ENCODE measurements at regions not wholly inside any gene's neighbourhood (a gene's known extent, or its start where the extent isn't known, plus 50 kb on each side); places are given as distances from the start of the nearest gene placed in this dataset.

- H3K4me3 ChIP-seq (ENCODE audit: low read depth in 2 of 2, low read length in 1 of 2) = no peak overlapping the region
- no peaks in the 10 kb centered on the region for H3K27me3 ChIP-seq (ENCODE audit: insufficient read depth)
- WGBS (ENCODE audit: low lambda C conversion rate) = 50% methylated on average over 1 of the region's 1 CpG
- no peaks in the 10 kb centered on the region for H3K9me3 ChIP-seq
- no peak overlapping the region for H3K4me2 ChIP-seq
- H4K20me1 ChIP-seq (ENCODE audit: insufficient read depth) = no peaks in the 10 kb centered on the region
- no peak overlapping the region for H2AFZ ChIP-seq (ENCODE audit: low read depth)
- H3K9me2 ChIP-seq = no peaks in the 10 kb centered on the region
- H3F3A ChIP-seq (replicated peaks; ENCODE audit: insufficient read depth) = no peaks in the 10 kb centered on the region
- no peaks in the 10 kb centered on the region for H3K36me3 ChIP-seq (replicated peaks in 1 of 2; ENCODE audit: control insufficient read depth in 1 of 2, insufficient read depth in 2 of 2, low read length in 1 of 2)
- no peaks in the 10 kb centered on the region; a peak in 1 of 4 replicates for H3K4me1 ChIP-seq (ENCODE audit: control insufficient read depth in 1 of 2, insufficient read depth in 2 of 2, low read depth in 1 of 2, low read length in 1 of 2)
- H3K27ac ChIP-seq (ENCODE audit: low read depth in 2 of 2, low read length in 1 of 2) = no peak overlapping the region
- POLR2A ChIA-PET = no interaction called here
- no peaks in the 10 kb centered on the region for H3K79me2 ChIP-seq (ENCODE audit: insufficient read depth)
- no peak for DNase-seq
- CTCF ChIA-PET = no interaction called here
- TF ChIP-seq YY1 (IDR thresholded peaks at IDR 0.05; ENCODE audit: low read depth) (no peak), FOXM1 (IDR thresholded peaks at IDR 0.05; ENCODE audit: low read depth) (no peak), NRF1 (IDR thresholded peaks at IDR 0.05; ENCODE audit: low read depth, low read length) (no peak)
- no peak overlapping the region for H3K9ac ChIP-seq
These were observed 401.3 kb upstream of the KIF2A start for GRCh38 chr5:61904730-61905129.

- Histone ChIP-seq H2AFZ (ENCODE audit: low read depth) (no peak overlapping the region), H3K4me2 (no peak overlapping the region), H3K27me3 (ENCODE audit: insufficient read depth) (no peaks in the 10 kb centered on the region), H3K9ac (no peak overlapping the region), H3K36me3 (replicated peaks in 1 of 2; ENCODE audit: control insufficient read depth in 1 of 2, insufficient read depth in 2 of 2, low read length in 1 of 2) (no peaks in the 10 kb centered on the region), H3K4me3 (ENCODE audit: low read depth in 2 of 2, low read length in 1 of 2) (no peak overlapping the region), H3K27ac (ENCODE audit: low read depth in 2 of 2, low read length in 1 of 2) (no peak overlapping the region), H3F3A (replicated peaks; ENCODE audit: insufficient read depth) (no peaks in the 10 kb centered on the region), H3K4me1 (ENCODE audit: control insufficient read depth in 1 of 2, insufficient read depth in 2 of 2, low read depth in 1 of 2, low read length in 1 of 2) (no peaks in the 10 kb centered on the region; a peak in 1 of 4 replicates), H3K9me3 (no peaks in the 10 kb centered on the region), H4K20me1 (ENCODE audit: insufficient read depth) (no peaks in the 10 kb centered on the region), H3K79me2 (ENCODE audit: insufficient read depth) (no peaks in the 10 kb centered on the region), H3K9me2 (no peaks in the 10 kb centered on the region)
- WGBS (ENCODE audit: low lambda C conversion rate) = 72% methylated on average over 3 of the region's 3 CpGs
- TF ChIP-seq MAX (IDR thresholded peaks at IDR 0.05; ENCODE audit: low read depth) (no peak), TCF12 (IDR thresholded peaks at IDR 0.05) (no peak), GABPA (IDR thresholded peaks at IDR 0.05; ENCODE audit: low read depth) (no peak), MXI1 (IDR thresholded peaks at IDR 0.05; ENCODE audit: low read depth, low read length) (no peak), USF1 (IDR thresholded peaks at IDR 0.05; ENCODE audit: borderline replicate concordance, low read depth) (no peak), YY1 (IDR thresholded peaks at IDR 0.05; ENCODE audit: low read depth) (no peak), TEAD4 (IDR thresholded peaks at IDR 0.05; ENCODE audit: borderline replicate concordance, insufficient read depth) (no peak), IRF3 (IDR thresholded peaks at IDR 0.05; ENCODE audit: low read depth, low read length) (no peak), TAF1 (IDR thresholded peaks at IDR 0.05; ENCODE audit: borderline replicate concordance, low read depth, low read length) (no peak), RFX5 (IDR thresholded peaks at IDR 0.05; ENCODE audit: low read length) (no peak), MEF2A (IDR thresholded peaks at IDR 0.05; ENCODE audit: borderline replicate concordance, low read depth) (no peak), NRF1 (IDR thresholded peaks at IDR 0.05; ENCODE audit: low read depth, low read length) (no peak), CHD2 (IDR thresholded peaks at IDR 0.05; ENCODE audit: low read length, partially characterized antibody) (no peak)
- TF ChIP-seq, protein P1, sequence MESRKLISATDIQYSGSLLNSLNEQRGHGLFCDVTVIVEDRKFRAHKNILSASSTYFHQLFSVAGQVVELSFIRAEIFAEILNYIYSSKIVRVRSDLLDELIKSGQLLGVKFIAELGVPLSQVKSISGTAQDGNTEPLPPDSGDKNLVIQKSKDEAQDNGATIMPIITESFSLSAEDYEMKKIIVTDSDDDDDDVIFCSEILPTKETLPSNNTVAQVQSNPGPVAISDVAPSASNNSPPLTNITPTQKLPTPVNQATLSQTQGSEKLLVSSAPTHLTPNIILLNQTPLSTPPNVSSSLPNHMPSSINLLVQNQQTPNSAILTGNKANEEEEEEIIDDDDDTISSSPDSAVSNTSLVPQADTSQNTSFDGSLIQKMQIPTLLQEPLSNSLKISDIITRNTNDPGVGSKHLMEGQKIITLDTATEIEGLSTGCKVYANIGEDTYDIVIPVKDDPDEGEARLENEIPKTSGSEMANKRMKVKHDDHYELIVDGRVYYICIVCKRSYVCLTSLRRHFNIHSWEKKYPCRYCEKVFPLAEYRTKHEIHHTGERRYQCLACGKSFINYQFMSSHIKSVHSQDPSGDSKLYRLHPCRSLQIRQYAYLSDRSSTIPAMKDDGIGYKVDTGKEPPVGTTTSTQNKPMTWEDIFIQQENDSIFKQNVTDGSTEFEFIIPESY (IDR thresholded peaks at IDR 0.05; ENCODE audit: borderline replicate concordance, low read depth) = no peak
- ChIA-PET CTCF (no interaction called here), POLR2A (no interaction called here)
- DNase-seq = no peak
These were observed 400.4 kb upstream of the KIF2A start for GRCh38 chr5:61905613-61906012.
